Endothelial cell (in vitro differentiated cells): ENCODE measurements at regions not wholly inside any gene's neighbourhood (a gene's known extent, or its start where the extent isn't known, plus 50 kb on each side); places are given as distances from the start of the nearest gene placed in this dataset.
"Not testable (repeated sequence)": the region's sequence is repeated elsewhere in the genome, so short reads cannot be mapped to it uniquely, and the experiment has no call there.

Experiments used
- DNase-seq: peaks from one replicate; pipeline ENCODE4 v3.0.0; 2021; ENCODE audit warnings: low spot score
- H3K27ac Mint-ChIP-seq: one replicate; pipeline ENCODE4 v1.8.0; 2021; ENCODE audit warnings: mixed read lengths, inconsistent platforms; ENCODE audit not compliant: unreplicated experiment
- H3K27me3 Mint-ChIP-seq: one replicate; pipeline ENCODE4 v1.8.0; 2021; ENCODE audit warnings: mild to moderate bottlenecking, moderate library complexity, mixed read lengths, inconsistent platforms; ENCODE audit not compliant: unreplicated experiment
- H3K36me3 Mint-ChIP-seq: one replicate; pipeline ENCODE4 v1.8.0; 2021; ENCODE audit warnings: mild to moderate bottlenecking, low read depth, mixed read lengths, inconsistent platforms; ENCODE audit not compliant: unreplicated experiment
- H3K4me1 Mint-ChIP-seq: one replicate; pipeline ENCODE4 v1.8.0; 2021; ENCODE audit warnings: mild to moderate bottlenecking, mixed read lengths, inconsistent platforms; ENCODE audit not compliant: unreplicated experiment
- H3K4me3 Mint-ChIP-seq: one replicate; pipeline ENCODE4 v1.8.0; 2021; ENCODE audit warnings: mild to moderate bottlenecking, mixed read lengths, inconsistent platforms; ENCODE audit not compliant: unreplicated experiment
- H3K9me3 Mint-ChIP-seq: one replicate; pipeline ENCODE4 v1.8.0; 2021; ENCODE audit warnings: mixed read lengths, inconsistent platforms; ENCODE audit not compliant: unreplicated experiment
- TF ChIP-seq, protein P1 (sequence below): fragments of 200-600 bp; sonication (generic); IDR thresholded peaks from one replicate; pipeline ENCODE4 v1.5.0; 2021; ENCODE audit warnings: antibody characterized with exemption; ENCODE audit not compliant: unreplicated experiment

DNA sequence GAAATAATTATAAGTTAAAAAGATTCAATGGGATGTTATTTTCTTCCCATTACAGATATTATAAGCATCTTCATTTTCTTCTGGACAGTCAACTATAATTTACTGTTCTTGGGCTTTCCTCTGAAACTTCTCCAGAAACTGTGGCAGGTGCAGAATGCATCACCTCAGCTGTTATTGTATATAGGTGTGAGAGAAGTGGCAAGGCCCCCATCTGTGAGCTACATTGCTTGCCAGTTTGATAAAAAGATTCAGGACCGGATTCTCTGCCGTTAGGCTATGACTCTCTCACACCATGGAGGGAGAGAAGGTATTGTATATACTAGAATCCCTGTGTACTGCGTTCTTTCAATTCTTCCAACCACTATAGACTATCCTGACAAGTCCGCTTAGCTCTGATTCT, 135.8 kb upstream of the CENPW start:
- no peaks in the 10 kb centered on the region for H3K27me3 Mint-ChIP-seq
- no peak overlapping the region for H3K27ac Mint-ChIP-seq
- no peak overlapping the region for H3K4me3 Mint-ChIP-seq
- no peaks in the 10 kb centered on the region for H3K9me3 Mint-ChIP-seq
- no peak for DNase-seq
- TF ChIP-seq, protein P1, sequence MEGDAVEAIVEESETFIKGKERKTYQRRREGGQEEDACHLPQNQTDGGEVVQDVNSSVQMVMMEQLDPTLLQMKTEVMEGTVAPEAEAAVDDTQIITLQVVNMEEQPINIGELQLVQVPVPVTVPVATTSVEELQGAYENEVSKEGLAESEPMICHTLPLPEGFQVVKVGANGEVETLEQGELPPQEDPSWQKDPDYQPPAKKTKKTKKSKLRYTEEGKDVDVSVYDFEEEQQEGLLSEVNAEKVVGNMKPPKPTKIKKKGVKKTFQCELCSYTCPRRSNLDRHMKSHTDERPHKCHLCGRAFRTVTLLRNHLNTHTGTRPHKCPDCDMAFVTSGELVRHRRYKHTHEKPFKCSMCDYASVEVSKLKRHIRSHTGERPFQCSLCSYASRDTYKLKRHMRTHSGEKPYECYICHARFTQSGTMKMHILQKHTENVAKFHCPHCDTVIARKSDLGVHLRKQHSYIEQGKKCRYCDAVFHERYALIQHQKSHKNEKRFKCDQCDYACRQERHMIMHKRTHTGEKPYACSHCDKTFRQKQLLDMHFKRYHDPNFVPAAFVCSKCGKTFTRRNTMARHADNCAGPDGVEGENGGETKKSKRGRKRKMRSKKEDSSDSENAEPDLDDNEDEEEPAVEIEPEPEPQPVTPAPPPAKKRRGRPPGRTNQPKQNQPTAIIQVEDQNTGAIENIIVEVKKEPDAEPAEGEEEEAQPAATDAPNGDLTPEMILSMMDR, result no peak
- H3K36me3 Mint-ChIP-seq, result no peaks in the 10 kb centered on the region
- no peaks in the 10 kb centered on the region for H3K4me1 Mint-ChIP-seq

DNA sequence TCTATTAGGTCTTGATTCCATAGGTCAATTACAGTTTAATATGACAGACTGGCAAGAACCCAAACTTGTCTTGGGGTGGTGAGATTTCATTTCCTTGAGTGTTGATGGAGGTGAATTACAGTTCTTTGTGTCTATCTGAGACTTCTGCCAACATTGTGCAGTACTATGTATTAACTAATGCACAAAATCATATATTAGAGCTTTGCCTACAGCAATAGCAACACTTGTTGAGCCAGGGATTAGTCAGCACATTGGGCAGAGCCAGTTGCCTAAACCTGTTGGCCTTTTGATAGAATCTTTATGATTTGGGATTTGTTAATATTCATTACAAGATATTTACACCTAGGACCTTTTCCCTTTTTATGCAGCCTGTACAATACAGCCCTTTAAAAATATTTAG, 135.3 kb upstream of the CENPW start:
- H3K27me3 Mint-ChIP-seq, result no peaks in the 10 kb centered on the region
- TF ChIP-seq, protein P1, result no peak
- H3K36me3 Mint-ChIP-seq, result no peaks in the 10 kb centered on the region
- H3K4me3 Mint-ChIP-seq, result no peak overlapping the region
- no peaks in the 10 kb centered on the region for H3K4me1 Mint-ChIP-seq
- DNase-seq, result no peak
- no peak overlapping the region for H3K27ac Mint-ChIP-seq
- no peaks in the 10 kb centered on the region for H3K9me3 Mint-ChIP-seq

DNA sequence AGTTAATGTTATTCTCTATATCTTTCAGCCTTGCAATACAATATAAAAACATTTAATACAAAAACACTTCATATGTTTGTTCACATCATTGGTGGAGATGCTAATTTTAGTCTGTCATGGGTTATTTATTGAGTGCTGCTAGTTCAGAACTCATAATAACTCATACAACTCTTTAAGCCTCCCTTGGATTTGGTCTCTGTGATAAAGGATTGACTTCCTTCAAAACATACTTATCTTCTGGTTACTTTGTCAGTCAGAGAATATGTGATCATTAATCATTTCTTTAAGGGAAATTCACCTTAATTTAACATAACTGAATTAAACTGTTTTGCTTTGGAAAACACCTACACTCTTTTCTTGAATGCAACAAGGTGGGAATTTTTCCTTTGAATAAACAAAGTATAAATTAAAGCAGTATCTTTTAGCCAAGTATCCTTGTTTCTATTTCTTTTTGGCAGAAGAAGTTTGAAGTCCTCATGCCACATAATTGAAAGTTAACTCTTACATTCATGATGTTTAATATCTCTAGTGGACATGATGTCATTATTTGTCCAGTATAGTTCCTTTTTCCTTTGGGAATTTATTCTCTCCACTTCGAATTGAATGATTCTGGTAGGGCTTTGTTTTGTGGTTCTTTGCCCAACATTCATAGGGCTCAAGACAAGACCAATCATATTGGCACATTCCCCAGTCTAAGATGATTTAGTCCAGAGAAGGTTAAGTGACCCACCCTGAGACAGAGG, 133.2 kb upstream of the CENPW start:
- no peak overlapping the region for H3K27ac Mint-ChIP-seq
- TF ChIP-seq, protein P1, result no peak
- H3K4me1 Mint-ChIP-seq, result no peaks in the 10 kb centered on the region
- H3K27me3 Mint-ChIP-seq, result peaks cover 2% of the 10 kb centered on the region
- no peaks in the 10 kb centered on the region for H3K9me3 Mint-ChIP-seq
- no peak overlapping the region for H3K4me3 Mint-ChIP-seq
- H3K36me3 Mint-ChIP-seq, result no peaks in the 10 kb centered on the region
- DNase-seq, result no peak

DNA sequence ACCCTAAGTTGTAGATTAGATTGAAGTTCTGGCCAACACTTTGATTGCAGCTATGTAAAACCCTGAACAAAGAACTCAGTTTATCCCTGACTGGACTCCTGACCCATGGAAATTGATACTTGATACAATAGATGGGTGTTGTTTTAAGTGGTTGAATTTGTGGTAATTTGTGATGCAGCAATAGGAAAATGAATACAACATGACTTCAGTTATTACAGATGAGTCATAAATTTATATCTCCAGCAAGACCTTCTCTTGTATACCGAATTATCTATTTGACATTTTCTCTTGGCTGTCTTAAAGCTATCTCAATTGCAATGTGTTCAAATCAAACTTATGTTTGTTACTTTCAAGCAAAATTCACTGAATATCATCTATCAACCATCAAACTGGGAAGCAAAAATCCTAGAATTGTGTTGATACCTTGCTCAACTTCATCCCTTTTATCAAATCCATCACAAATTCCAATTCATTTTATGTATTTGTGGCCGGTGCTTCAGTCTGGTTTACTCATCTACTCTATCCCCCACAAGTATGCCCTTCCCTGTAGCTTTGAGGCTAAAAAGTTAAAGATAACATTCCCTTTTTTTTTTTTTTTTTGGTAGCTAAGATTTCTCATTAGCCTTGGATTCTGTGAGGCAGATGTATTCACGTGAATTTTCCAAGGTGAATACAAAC, 129.4 kb upstream of the CENPW start:
- Mint-ChIP-seq H3K36me3 (no peaks in the 10 kb centered on the region), H3K4me3 (no peak overlapping the region), H3K27ac (no peak overlapping the region), H3K9me3 (no peaks in the 10 kb centered on the region), H3K4me1 (no peaks in the 10 kb centered on the region), H3K27me3 (peaks cover 2% of the 10 kb centered on the region)
- no peak for DNase-seq
- TF ChIP-seq, protein P1, result no peak

DNA sequence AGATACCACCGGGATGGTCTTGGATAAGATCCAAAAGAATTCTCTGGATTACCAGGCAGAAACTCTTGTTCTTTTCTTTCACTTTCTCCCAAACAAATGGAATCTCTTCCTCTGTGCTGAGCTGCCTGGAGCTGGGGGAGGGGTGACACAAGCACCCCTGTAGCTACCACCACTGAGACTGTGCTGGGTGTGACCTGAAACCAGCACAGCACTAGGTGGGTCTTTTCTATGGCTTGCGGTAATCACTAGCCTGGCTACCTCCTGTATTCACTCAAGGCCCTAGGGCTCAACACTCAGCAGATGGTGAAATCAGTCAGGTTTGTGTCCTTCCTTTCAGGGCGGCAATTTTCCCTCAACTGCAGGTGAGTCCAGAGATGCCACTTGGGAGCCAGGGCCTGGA, 122.4 kb upstream of the CENPW start:
- no peaks in the 10 kb centered on the region for H3K27me3 Mint-ChIP-seq
- H3K36me3 Mint-ChIP-seq, result no peaks in the 10 kb centered on the region
- no peak for DNase-seq
- no peak overlapping the region for H3K27ac Mint-ChIP-seq
- TF ChIP-seq, protein P1, result no peak
- H3K4me1 Mint-ChIP-seq, result no peaks in the 10 kb centered on the region
- no peaks in the 10 kb centered on the region for H3K9me3 Mint-ChIP-seq
- H3K4me3 Mint-ChIP-seq, result no peak overlapping the region

DNA sequence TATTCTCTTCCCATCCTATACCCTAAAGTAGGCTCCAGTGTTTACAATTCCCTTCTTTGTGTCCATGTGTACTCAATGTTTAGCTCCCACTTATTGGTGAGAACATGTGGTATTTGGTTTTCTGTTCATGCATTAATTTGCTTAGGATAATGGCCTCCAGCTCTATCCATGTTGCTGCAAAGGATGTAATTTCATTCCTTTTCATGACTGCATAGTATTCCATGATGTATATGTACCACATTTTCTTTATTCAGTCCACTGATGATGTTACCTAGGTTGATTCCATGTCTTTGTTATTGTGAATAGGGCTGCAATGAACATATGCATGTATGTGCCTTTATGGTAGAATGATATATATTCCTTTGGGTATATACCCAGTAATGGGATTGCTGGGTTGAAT, 119.0 kb upstream of the CENPW start:
- H3K27me3 Mint-ChIP-seq, H3K4me1 Mint-ChIP-seq, H3K9me3 Mint-ChIP-seq, DNase-seq, H3K4me3 Mint-ChIP-seq, H3K36me3 Mint-ChIP-seq, H3K27ac Mint-ChIP-seq: not testable (repeated sequence)
